Uterus (tissue), 2 donors: ENCODE measurements at regions not wholly inside any gene's neighbourhood (a gene's known extent, or its start where the extent isn't known, plus 50 kb on each side); places are given as distances from the start of the nearest gene placed in this dataset.

ENCODE experiments used
- POLR2A ChIP-seq, 2 donors: fragments of 450-650 bp; IDR thresholded peaks; one replicate each; pipeline ENCODE4 v1.6.1; 2016; ENCODE audit warnings: antibody characterized with exemption in 2 of 2, mild to moderate bottlenecking in 1 of 2, moderate library complexity in 1 of 2
- TF ChIP-seq, protein P1 (sequence below), 4 experiments: fragments of 200-600 bp in 2 of 4; fragments of 450-650 bp in 2 of 4; sonication (generic) in 2 of 4; IDR thresholded peaks; one replicate each; pipeline ENCODE4 v1.5.1; 2016 to 2019; ENCODE audit warnings: antibody characterized with exemption in 4 of 4, mild to moderate bottlenecking in 2 of 4, moderate library complexity in 1 of 4

- TF ChIP-seq, protein P1, sequence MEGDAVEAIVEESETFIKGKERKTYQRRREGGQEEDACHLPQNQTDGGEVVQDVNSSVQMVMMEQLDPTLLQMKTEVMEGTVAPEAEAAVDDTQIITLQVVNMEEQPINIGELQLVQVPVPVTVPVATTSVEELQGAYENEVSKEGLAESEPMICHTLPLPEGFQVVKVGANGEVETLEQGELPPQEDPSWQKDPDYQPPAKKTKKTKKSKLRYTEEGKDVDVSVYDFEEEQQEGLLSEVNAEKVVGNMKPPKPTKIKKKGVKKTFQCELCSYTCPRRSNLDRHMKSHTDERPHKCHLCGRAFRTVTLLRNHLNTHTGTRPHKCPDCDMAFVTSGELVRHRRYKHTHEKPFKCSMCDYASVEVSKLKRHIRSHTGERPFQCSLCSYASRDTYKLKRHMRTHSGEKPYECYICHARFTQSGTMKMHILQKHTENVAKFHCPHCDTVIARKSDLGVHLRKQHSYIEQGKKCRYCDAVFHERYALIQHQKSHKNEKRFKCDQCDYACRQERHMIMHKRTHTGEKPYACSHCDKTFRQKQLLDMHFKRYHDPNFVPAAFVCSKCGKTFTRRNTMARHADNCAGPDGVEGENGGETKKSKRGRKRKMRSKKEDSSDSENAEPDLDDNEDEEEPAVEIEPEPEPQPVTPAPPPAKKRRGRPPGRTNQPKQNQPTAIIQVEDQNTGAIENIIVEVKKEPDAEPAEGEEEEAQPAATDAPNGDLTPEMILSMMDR (IDR thresholded peaks at IDR 0.05): no peak
- no peak for TF ChIP-seq POLR2A (IDR thresholded peaks at IDR 0.05)
Measured at GRCh38 chr2:4174796-4175195, 471.4 kb downstream of the DCDC2C start.
